HG03432 (cell line): ENCODE measurements at regions not wholly inside any gene's neighbourhood (a gene's known extent, or its start where the extent isn't known, plus 50 kb on each side); places are given as distances from the start of the nearest gene placed in this dataset.
"Not testable (repeated sequence)": the region's sequence is repeated elsewhere in the genome, so short reads cannot be mapped to it uniquely, and the experiment has no call there.

ENCODE experiments used
- ATAC-seq: cut with Tn5 transposase; IDR thresholded peaks from one replicate; pipeline ENCODE4 v1.9.1; 2021; ENCODE audit warnings: mild to moderate bottlenecking, moderate library complexity; ENCODE audit not compliant: unreplicated experiment

DNA sequence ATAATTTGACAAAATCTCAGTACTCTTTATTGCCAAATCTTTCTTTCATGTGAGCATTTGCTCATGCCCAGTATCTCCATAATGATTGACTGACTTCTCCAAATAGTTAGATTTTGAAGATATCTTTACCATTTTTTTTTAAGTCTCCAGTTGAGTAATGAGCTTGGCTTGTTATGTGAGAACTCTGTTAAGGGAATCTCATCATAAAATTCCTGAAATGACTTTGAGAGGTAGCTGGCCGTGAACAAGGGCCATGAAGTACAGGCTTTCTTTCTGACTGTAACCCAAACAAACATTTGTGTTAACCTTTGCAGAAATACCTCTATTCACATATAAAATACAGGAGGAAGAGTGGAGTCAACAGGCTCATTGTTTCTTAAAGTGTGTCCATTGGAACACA lies 449.7 kb downstream of the IRS2 start:
- ATAC-seq, result no peak

GRCh38 chr13:109333893-109334651 lies 452.3 kb downstream of the IRS2 start:
- ATAC-seq, result no peak

GRCh38 chr13:109332506-109333499 lies 453.6 kb downstream of the IRS2 start:
- no peak for ATAC-seq

GRCh38 chr13:109331898-109332297 lies 454.5 kb downstream of the IRS2 start:
- ATAC-seq, result no peak

DNA sequence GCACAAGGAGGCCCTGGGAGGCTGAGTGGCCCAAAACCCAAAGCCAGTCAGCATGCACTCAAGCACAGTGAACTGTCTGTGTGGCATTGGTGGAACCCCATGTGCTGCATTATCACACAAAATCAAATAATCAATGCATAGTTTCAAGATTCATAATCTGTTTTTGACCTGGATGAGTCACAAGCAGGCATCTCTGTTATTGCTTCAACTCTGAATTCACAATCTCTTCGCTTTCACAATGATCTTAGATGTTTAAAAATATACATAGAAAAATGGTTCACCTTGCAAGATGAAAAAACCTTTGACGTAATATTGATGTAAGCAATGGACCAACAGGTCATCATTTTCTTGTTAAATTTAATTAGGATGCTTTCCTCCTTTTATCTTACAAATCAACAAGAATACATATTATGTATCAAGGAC lies 455.4 kb downstream of the IRS2 start:
- no peak for ATAC-seq

DNA sequence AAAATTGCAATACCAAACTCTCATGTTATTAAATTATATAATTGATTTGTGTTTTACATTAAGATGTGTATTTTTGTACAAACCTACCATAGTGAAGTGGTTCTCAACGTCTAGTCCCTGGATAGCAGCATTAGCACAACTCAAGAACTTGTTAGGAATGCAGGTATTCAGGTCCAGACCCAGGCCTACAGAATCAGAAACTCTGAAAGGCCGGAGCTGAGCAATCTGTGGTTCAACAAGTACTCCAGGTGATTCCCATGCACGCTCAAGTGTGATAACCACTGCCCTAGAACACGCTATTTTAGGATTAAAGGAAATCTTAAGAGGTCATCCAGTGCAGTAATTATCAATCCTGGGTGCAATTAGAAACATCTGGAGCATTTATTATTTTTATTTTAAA lies 456.3 kb downstream of the IRS2 start:
- no peak for ATAC-seq

- ATAC-seq, result no peak
Measured at GRCh38 chr13:109329175-109329574, 457.2 kb downstream of the IRS2 start.

- no peak for ATAC-seq
Measured at GRCh38 chr13:109326601-109327000, 459.8 kb downstream of the IRS2 start.

DNA sequence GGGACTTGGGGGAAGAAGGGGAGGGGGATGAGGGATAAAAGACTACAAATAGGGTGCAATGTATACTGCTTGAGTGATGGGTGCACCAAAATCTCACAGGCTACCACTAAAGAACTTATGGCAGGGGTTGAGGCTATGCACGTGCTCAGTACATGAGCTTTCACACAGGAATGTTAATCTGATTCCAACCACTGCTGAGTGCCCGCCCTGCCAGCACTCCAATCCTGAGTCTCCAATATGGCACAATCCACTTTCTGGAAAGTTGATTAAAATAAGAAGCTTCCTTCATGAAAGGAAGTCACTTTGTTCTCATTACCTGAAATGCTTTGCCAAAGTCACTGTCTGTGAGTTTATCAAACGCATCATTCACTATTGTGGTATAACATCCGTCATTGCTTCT lies 463.0 kb downstream of the IRS2 start:
- no peak for ATAC-seq

DNA sequence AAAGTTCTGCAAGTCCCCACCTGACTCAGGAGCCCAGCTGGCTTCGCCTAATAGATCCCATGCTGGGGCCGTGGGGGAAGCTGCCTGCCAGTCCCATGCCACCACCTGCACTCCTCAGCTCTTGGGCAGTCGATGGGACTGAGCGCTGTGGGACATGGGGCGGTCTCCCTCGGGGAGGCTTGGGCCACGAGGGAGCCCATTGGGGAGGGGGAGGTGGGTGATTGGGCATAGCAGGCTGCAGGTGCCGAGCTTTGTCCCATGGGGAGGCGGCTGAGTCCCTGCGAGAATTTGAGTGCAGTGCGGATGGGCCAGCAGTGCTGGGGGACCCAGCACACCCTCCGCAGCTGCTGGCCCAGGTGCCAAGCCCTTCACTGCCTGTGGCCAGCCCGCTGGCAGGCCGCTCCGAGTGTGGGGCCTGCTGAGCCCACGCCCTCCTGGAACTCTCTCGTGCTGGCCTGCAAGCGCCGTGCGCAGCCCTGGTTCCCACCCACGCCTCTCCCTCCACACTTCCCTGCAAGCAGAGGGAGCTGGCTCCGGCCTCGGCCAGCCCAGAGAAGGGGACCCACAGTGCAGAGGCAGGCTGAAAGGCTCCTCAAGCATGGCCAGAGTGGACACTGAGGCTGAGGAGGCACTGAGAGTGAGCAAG lies 467.3 kb downstream of the IRS2 start:
- no peak for ATAC-seq

DNA sequence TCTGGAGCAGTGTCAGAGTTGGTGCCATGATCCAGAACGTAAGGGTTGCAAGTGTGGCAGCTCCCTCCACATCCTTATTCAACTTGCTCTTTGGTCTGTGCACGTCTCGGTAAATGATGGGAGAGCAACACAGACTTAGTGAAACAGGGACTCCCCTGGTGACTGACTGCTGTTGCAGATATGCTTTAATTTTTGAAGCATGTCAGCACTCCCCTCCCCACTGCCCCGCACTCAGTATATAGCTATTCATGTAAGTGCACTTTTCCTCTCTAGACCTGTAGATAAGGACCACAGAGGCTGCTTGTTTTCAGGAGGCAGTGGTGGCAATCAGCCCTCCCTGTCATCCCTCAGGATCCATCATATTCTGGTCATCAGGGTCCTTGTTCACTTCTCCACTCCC lies 470.9 kb downstream of the IRS2 start:
- no peak for ATAC-seq

DNA sequence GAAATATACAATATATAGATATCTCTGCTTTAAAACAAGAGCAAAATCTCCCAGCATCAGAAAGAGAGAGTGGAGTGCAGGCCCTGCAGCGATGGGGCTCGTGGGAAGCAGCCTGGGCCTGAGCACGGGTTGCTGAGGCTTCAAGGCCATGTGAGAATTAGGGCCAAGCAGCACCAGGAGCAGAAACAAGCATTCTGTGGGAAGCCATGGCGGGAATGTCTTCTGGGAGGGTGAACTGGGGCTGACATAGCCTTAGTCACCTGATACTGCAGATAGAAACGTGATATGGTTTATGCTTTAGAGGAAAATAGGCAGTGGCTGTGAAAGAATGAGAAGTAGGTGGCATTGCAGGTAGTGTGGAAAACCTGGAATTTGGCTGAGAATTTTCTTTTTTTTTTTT lies 472.3 kb downstream of the IRS2 start:
- ATAC-seq, result no peak

DNA sequence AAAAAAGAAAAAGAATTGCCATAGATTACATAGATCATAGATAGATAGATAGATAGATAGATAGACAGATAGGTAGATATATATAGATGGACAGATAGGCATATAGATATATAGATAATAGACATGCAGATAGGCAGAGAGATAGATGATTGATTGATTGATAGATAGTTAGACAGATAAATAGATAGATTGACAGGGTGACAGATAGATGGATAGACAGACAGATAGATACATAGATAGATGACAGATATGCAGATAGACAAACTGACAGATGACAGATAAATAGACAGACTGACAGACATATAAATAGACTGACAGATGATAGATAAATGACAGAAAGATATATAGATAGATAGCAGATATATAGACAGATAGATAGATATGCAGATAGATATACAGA lies 474.0 kb downstream of the IRS2 start:
- ATAC-seq, result no peak

DNA sequence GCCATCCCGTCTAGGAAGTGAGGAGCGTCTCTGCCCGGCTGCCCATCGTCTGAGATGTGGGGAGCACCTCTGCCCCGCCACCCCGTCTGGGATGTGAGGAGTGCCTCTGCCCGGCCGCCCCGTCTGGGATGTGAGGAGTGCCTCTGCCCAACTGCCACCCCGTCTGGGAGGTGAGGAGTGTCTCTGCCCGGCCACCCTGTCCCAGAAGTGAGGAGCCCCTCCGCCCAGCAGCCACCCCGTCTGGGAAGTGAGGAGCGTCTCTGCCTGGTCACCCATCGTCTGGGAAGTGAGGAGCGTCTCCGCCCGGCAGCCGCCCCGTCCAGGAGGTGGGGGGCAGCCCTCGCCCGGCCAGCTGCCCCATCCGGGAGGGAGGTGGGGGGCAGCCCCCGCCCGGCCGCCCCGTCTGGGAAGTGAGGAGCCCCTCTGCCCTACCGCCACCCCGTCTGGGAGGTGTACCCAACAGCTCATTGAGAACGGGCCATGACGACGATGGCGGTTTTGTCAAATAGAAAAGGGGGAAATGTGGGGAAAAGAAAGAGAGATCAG lies 474.9 kb downstream of the IRS2 start:
- not testable (repeated sequence) for ATAC-seq

DNA sequence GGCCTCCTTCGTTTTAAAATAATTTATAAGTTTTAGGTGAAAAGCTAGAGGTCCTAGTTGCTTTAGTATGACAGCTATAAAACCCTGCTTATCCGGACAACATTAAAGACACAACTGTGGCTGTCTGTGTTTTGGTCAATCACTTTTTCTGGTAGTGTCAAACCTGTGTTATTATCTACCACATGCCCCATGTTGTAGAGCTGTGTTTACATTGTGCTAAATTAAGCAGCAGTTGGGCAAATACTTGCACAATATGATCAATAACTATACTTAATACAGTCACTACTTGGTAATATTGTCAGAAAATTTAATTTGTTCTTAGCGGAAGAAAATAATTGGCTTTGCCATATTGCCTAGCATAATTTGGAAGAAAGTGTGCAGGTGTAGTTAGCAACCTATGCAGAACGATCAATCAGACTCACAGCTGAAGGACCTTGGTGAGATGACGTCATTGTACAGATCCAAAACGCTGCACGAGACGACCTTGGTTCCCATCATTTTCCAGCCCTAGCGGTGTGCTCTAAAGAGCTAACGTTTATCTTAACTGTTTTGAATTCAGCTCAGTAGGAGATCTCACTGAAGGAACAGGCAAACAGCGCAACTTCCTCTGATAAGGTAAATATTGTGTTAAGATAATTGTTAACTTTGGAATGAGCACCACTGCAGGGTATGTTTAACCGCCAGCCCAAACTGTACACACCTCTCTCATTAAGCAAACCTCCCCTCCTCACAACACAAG lies 476.6 kb downstream of the IRS2 start:
- no peak for ATAC-seq

DNA sequence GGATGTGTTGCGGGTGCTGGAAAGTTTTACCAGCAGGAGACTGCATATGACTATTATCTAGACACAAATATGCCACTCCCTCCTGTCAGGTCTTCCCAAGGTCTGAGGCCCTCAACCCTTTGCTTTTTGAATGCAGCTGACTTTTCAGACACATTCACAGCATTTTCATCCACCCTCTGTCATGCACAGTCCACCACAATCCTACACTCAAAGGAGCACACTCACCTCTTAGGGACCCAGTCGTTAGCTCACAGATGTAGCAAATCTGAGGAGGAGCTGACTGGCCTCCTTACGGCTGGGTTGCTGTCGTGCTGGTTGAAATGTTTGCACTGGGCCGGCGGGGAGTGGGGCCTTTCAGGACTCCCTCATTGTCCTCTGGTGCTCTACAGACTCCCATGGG lies 479.4 kb downstream of the IRS2 start:
- ATAC-seq, result no peak

GRCh38 chr13:109301726-109302125 lies 484.7 kb downstream of the IRS2 start:
- no peak for ATAC-seq

GRCh38 chr13:109301276-109301675 lies 485.1 kb downstream of the IRS2 start:
- ATAC-seq, result no peak

- ATAC-seq, result no peak
Measured at GRCh38 chr13:109297628-109298027, 488.8 kb downstream of the IRS2 start.

GRCh38 chr13:109293166-109293565 lies 493.2 kb downstream of the IRS2 start:
- ATAC-seq, result no peak
